GM12878 (cell line): ENCODE measurements at regions not wholly inside any gene's neighbourhood (a gene's known extent, or its start where the extent isn't known, plus 50 kb on each side); places are given as distances from the start of the nearest gene placed in this dataset.

Experiments used
- ATAC-seq: fragments of 200-7000 bp; cut with Tn5 transposase; 3 replicates; pipeline ENCODE4 v1.9.1; 2020; ENCODE audit warnings: mild to moderate bottlenecking, moderate library complexity
- BruUV-seq: library from RNA; stranded (reverse); fragments of 400-500 nt; replicated peaks from 2 replicates; lab custom pipeline; 2021; lab: Mats Ljungman, UMichigan
- CTCF ChIA-PET: fragments of 300-600 bp; sonication (Branson Sonifier 250); formaldehyde crosslinking; extraction: SDS; loops from one replicate; lab custom pipeline; 2021; ENCODE audit warnings: inconsistent platforms; lab: Yijun Ruan, JAX
- POLR2A ChIA-PET: fragments of 350-600 bp; formaldehyde crosslinking; extraction: SDS; loops from one replicate; lab custom pipeline; 2021; ENCODE audit warnings: inconsistent platforms; lab: Charles Lee
- RAD21 ChIA-PET: fragments of 300-600 bp; sonication (Branson Sonifier 250); formaldehyde crosslinking; loops from one replicate; lab custom pipeline; 2023; ENCODE audit warnings: antibody characterized with exemption; ENCODE audit not compliant: unreplicated experiment; lab: Charles Lee
- SMC1A ChIA-PET: fragments of 300-600 bp; sonication (Branson Sonifier 250); formaldehyde crosslinking; loops from one replicate; lab custom pipeline; 2023; ENCODE audit not compliant: unreplicated experiment, uncharacterized antibody; lab: Charles Lee
- DNase-seq: peaks from one replicate; pipeline ENCODE4 v3.0.0-alpha.2; 2011; ENCODE audit warnings: low read depth, low spot score
- FAIRE-seq: peaks from 3 replicates; lab custom pipeline; 2011; peaks lifted over from hg19 to GRCh38; lab: Jason Lieb, UNC
- H2AFZ ChIP-seq: 2 replicates; pipeline ENCODE4 v1.6.0; 2011; ENCODE audit warnings: low read depth, low read length, control low read depth; ENCODE audit not compliant: control insufficient read depth
- H3K27ac ChIP-seq: 2 replicates; pipeline ENCODE4 v1.5.1; 2011; ENCODE audit warnings: control low read depth; ENCODE audit not compliant: control insufficient read depth, insufficient read depth
- H3K27me3 ChIP-seq, 2 experiments: replicated peaks in 1 of 2; 2 replicates each; pipeline versions ENCODE4 v1.6.0 to v1.6.1; 2011; ENCODE audit warnings: low read length in 1 of 2; ENCODE audit not compliant: control insufficient read depth in 2 of 2, insufficient read depth in 2 of 2
- H3K36me3 ChIP-seq, 2 experiments: 2 replicates each; pipeline ENCODE4 v1.5.1; 2011; ENCODE audit warnings: low read length in 1 of 2; ENCODE audit not compliant: control insufficient read depth in 2 of 2, insufficient read depth in 2 of 2
- H3K4me1 ChIP-seq: 2 replicates; pipeline ENCODE4 v1.6.1; 2011; ENCODE audit warnings: mild to moderate bottlenecking, low read length, moderate library complexity, mixed read lengths; ENCODE audit not compliant: control insufficient read depth, insufficient read depth
- H3K4me2 ChIP-seq: 2 replicates; pipeline ENCODE4 v1.6.0; 2011; ENCODE audit warnings: control low read depth; ENCODE audit not compliant: control insufficient read depth, insufficient read depth
- H3K4me3 ChIP-seq: fragments of 200-600 bp; sonication (generic); 2 replicates; pipeline ENCODE4 v1.5.1; 2016
- H3K79me2 ChIP-seq: 2 replicates; pipeline ENCODE4 v1.6.0; 2011; ENCODE audit warnings: low read length; ENCODE audit not compliant: control insufficient read depth, insufficient read depth
- H3K9ac ChIP-seq: 2 replicates; pipeline ENCODE4 v1.8.0; 2011; ENCODE audit warnings: low read length, control low read depth, mixed read lengths; ENCODE audit not compliant: control insufficient read depth, insufficient read depth
- H3K9me3 ChIP-seq: replicated peaks from 3 replicates; pipeline ENCODE4 v1.5.1; 2011; ENCODE audit warnings: mild to moderate bottlenecking, low read length; ENCODE audit not compliant: control insufficient read depth, insufficient read depth
- H4K20me1 ChIP-seq: 2 replicates; pipeline ENCODE4 v1.6.0; 2011; ENCODE audit not compliant: control insufficient read depth, insufficient read depth
- CREM ChIP-seq: IDR thresholded peaks from 2 replicates; pipeline ENCODE4 v1.6.1; 2014; ENCODE audit warnings: antibody characterized with exemption, low read depth
- E2F8 ChIP-seq: fragments of 450-650 bp; IDR thresholded peaks from 2 replicates; pipeline ENCODE4 v1.6.1; 2018; ENCODE audit warnings: mild to moderate bottlenecking, low read depth, moderate library complexity; ENCODE audit not compliant: partially characterized antibody
- EGR1 ChIP-seq, 2 experiments: IDR thresholded peaks; 1 replicate in 1 of 2; 2 replicates in 1 of 2; pipeline ENCODE4 v1.6.1; 2011 to 2012; ENCODE audit warnings: low read depth in 2 of 2, low read length in 2 of 2, borderline replicate concordance in 1 of 2, mild to moderate bottlenecking in 1 of 2, moderate library complexity in 1 of 2
- ETV6 ChIP-seq, 2 experiments: fragments of 450-650 bp in 1 of 2; IDR thresholded peaks in 1 of 2; conservative IDR thresholded peaks in 1 of 2; 2 replicates each; pipeline ENCODE4 v1.6.1; 2014; ENCODE audit warnings: antibody characterized with exemption in 1 of 2, borderline replicate concordance in 1 of 2, low read depth in 1 of 2, mild to moderate bottlenecking in 1 of 2, moderate library complexity in 1 of 2
- EZH2 ChIP-seq: IDR thresholded peaks from 2 replicates; pipeline ENCODE4 v1.6.1; 2012; ENCODE audit warnings: low read depth, mild to moderate bottlenecking, control low read depth, inconsistent platforms, low read length, borderline replicate concordance; ENCODE audit not compliant: control insufficient read depth
- FOXM1 ChIP-seq: IDR thresholded peaks from 2 replicates; pipeline ENCODE4 v1.6.1; 2012; ENCODE audit warnings: low read depth, mild to moderate bottlenecking, inconsistent platforms, low read length, moderate library complexity
- IKZF1 ChIP-seq: fragments of 450-650 bp; conservative IDR thresholded peaks from 2 replicates; pipeline ENCODE4 v1.6.1; 2017; ENCODE audit warnings: antibody characterized with exemption, mild to moderate bottlenecking
- MEF2B ChIP-seq: fragments of 450-650 bp; IDR thresholded peaks from 2 replicates; pipeline ENCODE4 v1.6.1; 2018; ENCODE audit warnings: mild to moderate bottlenecking, moderate library complexity; ENCODE audit not compliant: partially characterized antibody, poor library complexity, severe bottlenecking
- PAX5 ChIP-seq: IDR thresholded peaks from 2 replicates; pipeline ENCODE4 v1.6.1; 2011; ENCODE audit warnings: low read depth, low read length, borderline replicate concordance
- PAX8 ChIP-seq: fragments of 450-650 bp; IDR thresholded peaks from 2 replicates; pipeline ENCODE4 v1.6.1; 2017; ENCODE audit warnings: mild to moderate bottlenecking, moderate library complexity
- PML ChIP-seq: IDR thresholded peaks from 2 replicates; pipeline ENCODE4 v1.6.1; 2012; ENCODE audit warnings: low read length, inconsistent platforms
- RELA ChIP-seq: fragments of 450-650 bp; IDR thresholded peaks from 2 replicates; pipeline ENCODE4 v1.8.0; 2014; ENCODE audit warnings: borderline replicate concordance; ENCODE audit not compliant: partially characterized antibody
- REST ChIP-seq: IDR thresholded peaks from 2 replicates; pipeline ENCODE4 v1.6.1; 2012; ENCODE audit warnings: mild to moderate bottlenecking, low read depth, low read length
- RFX5 ChIP-seq: IDR thresholded peaks from 2 replicates; pipeline ENCODE4 v1.6.1; 2011; ENCODE audit warnings: low read depth, low read length, improper control_type of control experiment
- SP1 ChIP-seq: IDR thresholded peaks from one replicate; pipeline ENCODE4 v1.6.1; 2011; ENCODE audit warnings: low read depth, low read length
- TCF7 ChIP-seq: IDR thresholded peaks from 2 replicates; pipeline ENCODE4 v1.6.1; 2014; ENCODE audit warnings: antibody characterized with exemption, borderline replicate concordance
- ZNF274 ChIP-seq: IDR thresholded peaks from one replicate; pipeline ENCODE4 v1.8.0; 2011; ENCODE audit not compliant: insufficient read length, insufficient read depth
- ZSCAN29 ChIP-seq: fragments of 450-650 bp; IDR thresholded peaks from 2 replicates; pipeline ENCODE4 v1.6.1; 2017; ENCODE audit warnings: mild to moderate bottlenecking, moderate library complexity
- WGBS: methylation state at CpG from one replicate; pipeline ENCODE4 v1.1.6; 2016; ENCODE audit warnings: low lambda C conversion rate; ENCODE audit not compliant: insufficient replicate concordance, insufficient coverage; ENCODE audit errors: missing lambda C conversion rate; 5-methylcytosine and 5-hydroxymethylcytosine counted together
- in situ Hi-C: fragments of 300-500 bp; cut with MboI; formaldehyde crosslinking; loops from 9 replicates; pipeline ENCODE4 v1.14.3; 2018; ENCODE audit warnings: mixed read lengths
- intact Hi-C: fragments of 100-400 bp; cut with micrococcal nuclease; formaldehyde crosslinking; loops from one replicate; pipeline ENCODE4 v1.14.2; 2022; ENCODE audit not compliant: unreplicated experiment

- TF ChIP-seq EGR1 (IDR thresholded peaks at IDR 0.05; ENCODE audit: borderline replicate concordance in 1 of 2, low read depth in 2 of 2, low read length in 2 of 2) (no peak), REST (no peak), CREM (no peak), PAX8 (no peak), TCF7 (no peak), RFX5 (no peak)
These were observed 453.1 kb downstream of the EPHA3 start (continued) for GRCh38 chr3:89560568-89560967.

GRCh38 chr3:89562373-89562772 is 455.0 kb downstream of the EPHA3 start:
- ChIA-PET RAD21 (interaction anchor here (2.6 to 3.9 kb wide), 2 partner anchors 16 to 530 kb away, joined by 10 to 27 read pairs; no protein-coding TSS in a partner anchor), SMC1A (interaction anchor here (0.6 to 2.2 kb wide), 6 partner anchors 13 to 531 kb away, joined by 3 to 13 read pairs (median 4); no protein-coding TSS in a partner anchor), POLR2A (no interaction called here), CTCF (interaction anchor here (1.5 to 3.1 kb wide), 4 partner anchors 136 to 530 kb away, joined by 3 to 24 read pairs (median 10); no protein-coding TSS in a partner anchor)
- WGBS, result 13% methylated on average over 1 of the region's 1 CpG
- H3K4me3 ChIP-seq, result no peak overlapping the region
- no peaks in the 10 kb centered on the region for H4K20me1 ChIP-seq
- H3K27me3 ChIP-seq, result no peaks in the 10 kb centered on the region
- no peak for ATAC-seq
- H3K4me1 ChIP-seq, result no peaks in the 10 kb centered on the region
- in situ Hi-C loops (no loop called here), intact Hi-C loops (no loop called here)
- H3K27ac ChIP-seq, result no peak overlapping the region
- H2AFZ ChIP-seq, result no peak overlapping the region
- no peak overlapping the region for H3K9ac ChIP-seq
- BruUV-seq, result no TSS peak
- H3K36me3 ChIP-seq, result no peaks in the 10 kb centered on the region
- no peaks in the 10 kb centered on the region for H3K79me2 ChIP-seq
- no peak overlapping the region for H3K4me2 ChIP-seq
- no peak for FAIRE-seq
- no peak for DNase-seq
- H3K9me3 ChIP-seq, result no peaks in the 10 kb centered on the region
- no peak for TF ChIP-seq ETV6 (conservative IDR thresholded peaks at IDR 0.05 in 1 of 2, IDR thresholded peaks at IDR 0.05 in 1 of 2; ENCODE audit: borderline replicate concordance in 1 of 2, low read depth in 1 of 2)
- no peak for TF ChIP-seq E2F8
- TF ChIP-seq ZSCAN29, result no peak
- TF ChIP-seq RELA, result no peak
- TF ChIP-seq FOXM1, result no peak
- no peak for TF ChIP-seq ZNF274
- no peak for TF ChIP-seq PML
- no peak for TF ChIP-seq IKZF1
- no peak for TF ChIP-seq SP1
- TF ChIP-seq EZH2, result no peak
- TF ChIP-seq MEF2B, result no peak
- TF ChIP-seq PAX5, result no peak
